NB4 (cell line): ENCODE measurements at regions not wholly inside any gene's neighbourhood (a gene's known extent, or its start where the extent isn't known, plus 50 kb on each side); places are given as distances from the start of the nearest gene placed in this dataset.

Experiments
- MAX ChIP-seq: IDR thresholded peaks from 2 replicates; pipeline ENCODE4 v1.6.1; 2011; ENCODE audit warnings: low read depth, low read length
- MYC ChIP-seq: IDR thresholded peaks from 2 replicates; pipeline ENCODE4 v1.6.1; 2011; ENCODE audit warnings: low read depth, low read length
- POLR2A ChIP-seq: IDR thresholded peaks from 2 replicates; pipeline ENCODE4 v1.6.1; 2011; ENCODE audit warnings: mild to moderate bottlenecking; ENCODE audit not compliant: insufficient read length; ENCODE audit errors: extremely low read depth
- TF ChIP-seq, protein P1 (sequence below): IDR thresholded peaks from one replicate; pipeline ENCODE4 v1.5.1; 2012; ENCODE audit warnings: low read depth, low read length

GRCh38 chr4:54861201-54861600 lies 203.4 kb downstream of the KIT start:
- TF ChIP-seq MAX, result no peak
- TF ChIP-seq, protein P1, sequence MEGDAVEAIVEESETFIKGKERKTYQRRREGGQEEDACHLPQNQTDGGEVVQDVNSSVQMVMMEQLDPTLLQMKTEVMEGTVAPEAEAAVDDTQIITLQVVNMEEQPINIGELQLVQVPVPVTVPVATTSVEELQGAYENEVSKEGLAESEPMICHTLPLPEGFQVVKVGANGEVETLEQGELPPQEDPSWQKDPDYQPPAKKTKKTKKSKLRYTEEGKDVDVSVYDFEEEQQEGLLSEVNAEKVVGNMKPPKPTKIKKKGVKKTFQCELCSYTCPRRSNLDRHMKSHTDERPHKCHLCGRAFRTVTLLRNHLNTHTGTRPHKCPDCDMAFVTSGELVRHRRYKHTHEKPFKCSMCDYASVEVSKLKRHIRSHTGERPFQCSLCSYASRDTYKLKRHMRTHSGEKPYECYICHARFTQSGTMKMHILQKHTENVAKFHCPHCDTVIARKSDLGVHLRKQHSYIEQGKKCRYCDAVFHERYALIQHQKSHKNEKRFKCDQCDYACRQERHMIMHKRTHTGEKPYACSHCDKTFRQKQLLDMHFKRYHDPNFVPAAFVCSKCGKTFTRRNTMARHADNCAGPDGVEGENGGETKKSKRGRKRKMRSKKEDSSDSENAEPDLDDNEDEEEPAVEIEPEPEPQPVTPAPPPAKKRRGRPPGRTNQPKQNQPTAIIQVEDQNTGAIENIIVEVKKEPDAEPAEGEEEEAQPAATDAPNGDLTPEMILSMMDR, result no peak
- no peak for TF ChIP-seq POLR2A
- TF ChIP-seq MYC, result no peak
